ENCODE measurements at regions not wholly inside any gene's neighbourhood (a gene's known extent, or its start where the extent isn't known, plus 50 kb on each side); places are given as distances from the start of the nearest gene placed in this dataset.

DNA sequence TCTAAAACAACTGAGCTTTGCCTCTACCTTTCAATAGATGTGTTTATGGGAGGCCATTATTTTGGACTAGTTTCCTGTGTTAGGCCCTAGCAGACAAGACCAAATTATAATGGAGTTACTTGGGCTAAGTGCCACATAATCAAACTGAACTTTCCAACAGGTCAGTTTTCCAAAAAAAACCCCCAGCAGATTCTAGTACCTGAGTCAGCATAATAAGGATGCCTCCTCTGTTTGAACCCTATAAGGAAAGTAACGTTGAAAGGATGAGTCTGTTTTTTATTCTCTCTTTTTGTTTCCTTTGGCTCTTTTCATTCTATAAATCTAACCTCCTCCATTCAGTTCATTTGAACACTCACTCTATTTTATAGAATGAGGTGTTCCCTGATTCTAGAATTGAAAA lies 148.1 kb upstream of the FAM3C start:
- peak; percentile 82 for TF ChIP-seq MAFK (IDR thresholded peaks at IDR 0.05; ENCODE audit: partially characterized antibody)
- TF ChIP-seq, protein P1, sequence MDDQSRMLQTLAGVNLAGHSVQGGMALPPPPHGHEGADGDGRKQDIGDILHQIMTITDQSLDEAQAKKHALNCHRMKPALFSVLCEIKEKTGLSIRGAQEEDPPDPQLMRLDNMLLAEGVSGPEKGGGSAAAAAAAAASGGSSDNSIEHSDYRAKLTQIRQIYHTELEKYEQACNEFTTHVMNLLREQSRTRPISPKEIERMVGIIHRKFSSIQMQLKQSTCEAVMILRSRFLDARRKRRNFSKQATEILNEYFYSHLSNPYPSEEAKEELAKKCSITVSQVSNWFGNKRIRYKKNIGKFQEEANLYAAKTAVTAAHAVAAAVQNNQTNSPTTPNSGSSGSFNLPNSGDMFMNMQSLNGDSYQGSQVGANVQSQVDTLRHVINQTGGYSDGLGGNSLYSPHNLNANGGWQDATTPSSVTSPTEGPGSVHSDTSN (IDR thresholded peaks at IDR 0.05) = no peak
- Histone ChIP-seq H3K4me1 (peaks cover 11% of the 10 kb centered on the region; the same call in 2 of the 3 replicates), H3K4me3 (no peak overlapping the region), H3K4me2 (peak overlapping the region; percentile 22; the same call in 1 of the 3 replicates), H3K9me3 (no peaks in the 10 kb centered on the region; the same call in 2 of the 3 replicates), H3K27ac (0 out of 6 replicates have a peak overlapping the region, but pooled peaks of 1 of the 2 experiments have one; percentile 38)
- ChIA-PET POLR2A (interaction anchor here (1.3 kb wide), 1 partner anchor 149 kb away, joined by 12 read pairs; the partner anchor contains the start of gene FAM3C), CTCF (interaction anchor here (0.7 to 1.7 kb wide), 3 partner anchors 14 to 177 kb away, joined by 3 to 7 read pairs (median 4); no protein-coding TSS in a partner anchor)
- no peak for FAIRE-seq
- DNase-seq (ENCODE audit: low read depth in 1 of 2, low spot score in 1 of 2) = no peak
- 26% methylated on average over 1 of the region's 1 CpG for WGBS (ENCODE audit: missing lambda C conversion rate)
- no peak for ATAC-seq

DNA sequence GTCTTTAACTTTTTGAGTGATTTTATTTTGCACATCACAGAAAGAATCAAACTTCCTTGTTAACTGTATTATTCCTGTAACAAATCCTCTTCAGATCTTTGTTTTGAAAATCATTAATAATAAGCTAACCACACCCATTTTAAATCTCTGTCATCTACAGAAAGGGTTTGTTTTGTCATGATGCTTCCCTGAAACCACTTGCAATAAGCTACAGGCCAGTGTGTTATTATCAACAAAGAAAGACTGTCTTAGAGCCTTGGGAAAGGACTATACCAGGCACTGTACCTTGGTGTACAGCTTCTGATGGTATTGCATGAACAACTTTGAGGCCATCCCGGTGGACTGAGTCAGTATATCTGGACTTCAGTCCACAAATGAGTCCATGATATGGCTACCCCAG lies 145.3 kb upstream of the FAM3C start:
- ATAC-seq = 0 out of 6 replicates have a peak, but pooled peaks of 1 of the 2 experiments have one; percentile 19
- POLR2A ChIA-PET = no interaction called here

DNA sequence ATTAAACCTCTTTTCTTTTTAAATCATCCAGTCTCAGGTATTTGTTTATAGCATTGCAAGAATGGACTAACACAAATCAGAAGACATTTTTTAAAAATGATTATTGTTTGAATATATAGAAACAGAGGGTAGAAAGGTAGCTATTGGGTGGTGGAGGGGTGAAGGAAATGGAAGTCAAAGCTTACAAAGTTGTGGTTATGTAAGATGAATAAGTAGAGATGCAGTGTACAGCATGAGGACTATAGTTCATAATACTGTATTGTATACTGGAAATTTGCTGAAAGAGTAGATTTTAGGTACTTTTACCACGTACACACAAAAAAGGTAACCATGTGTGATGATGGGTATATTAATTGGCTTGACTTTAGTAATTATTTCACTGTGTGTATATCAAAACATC lies 144.0 kb upstream of the FAM3C start:
- H3K4me2 ChIP-seq = no peak overlapping the region

More for the DNA sequence above, 145.3 kb upstream of the FAM3C start:
- Histone ChIP-seq H3K9me3 (no peaks in the 10 kb centered on the region; the same call in 2 of the 3 replicates), H3K4me1 (peaks cover 11% of the 10 kb centered on the region; the same call in 2 of the 3 replicates), H3K4me3 (no peak overlapping the region), H3K27ac (no peak overlapping the region), H3K4me2 (peak overlapping the region; percentile 10; the same call in 1 of the 3 replicates)
- no peak for TF ChIP-seq EHF (CRISPR knock-in tag; IDR thresholded peaks at IDR 0.05)
- no peak for TF ChIP-seq RARB (CRISPR knock-in tag; IDR thresholded peaks at IDR 0.05)
- TF ChIP-seq RCOR1 (IDR thresholded peaks at IDR 0.05; ENCODE audit: low read depth, low read length) = no peak
- TF ChIP-seq RAD21 (conservative IDR thresholded peaks at IDR 0.05 in 1 of 2, IDR thresholded peaks at IDR 0.05 in 1 of 2) = no peak
- TF ChIP-seq, protein P2, sequence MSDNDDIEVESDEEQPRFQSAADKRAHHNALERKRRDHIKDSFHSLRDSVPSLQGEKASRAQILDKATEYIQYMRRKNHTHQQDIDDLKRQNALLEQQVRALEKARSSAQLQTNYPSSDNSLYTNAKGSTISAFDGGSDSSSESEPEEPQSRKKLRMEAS (IDR thresholded peaks at IDR 0.05) = no peak
- no peak for TF ChIP-seq SREBF2 (IDR thresholded peaks at IDR 0.05)
- TF ChIP-seq, protein P3, sequence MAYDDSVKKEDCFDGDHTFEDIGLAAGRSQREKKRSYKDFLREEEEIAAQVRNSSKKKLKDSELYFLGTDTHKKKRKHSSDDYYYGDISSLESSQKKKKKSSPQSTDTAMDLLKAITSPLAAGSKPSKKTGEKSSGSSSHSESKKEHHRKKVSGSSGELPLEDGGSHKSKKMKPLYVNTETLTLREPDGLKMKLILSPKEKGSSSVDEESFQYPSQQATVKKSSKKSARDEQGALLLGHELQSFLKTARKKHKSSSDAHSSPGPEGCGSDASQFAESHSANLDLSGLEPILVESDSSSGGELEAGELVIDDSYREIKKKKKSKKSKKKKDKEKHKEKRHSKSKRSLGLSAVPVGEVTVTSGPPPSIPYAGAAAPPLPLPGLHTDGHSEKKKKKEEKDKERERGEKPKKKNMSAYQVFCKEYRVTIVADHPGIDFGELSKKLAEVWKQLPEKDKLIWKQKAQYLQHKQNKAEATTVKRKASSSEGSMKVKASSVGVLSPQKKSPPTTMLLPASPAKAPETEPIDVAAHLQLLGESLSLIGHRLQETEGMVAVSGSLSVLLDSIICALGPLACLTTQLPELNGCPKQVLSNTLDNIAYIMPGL (CRISPR knock-in tag; IDR thresholded peaks at IDR 0.05; ENCODE audit: borderline replicate concordance) = no peak
- TF ChIP-seq MYC (IDR thresholded peaks at IDR 0.05; ENCODE audit: borderline replicate concordance, low read length) = no peak
- no peak for TF ChIP-seq CHD2 (IDR thresholded peaks at IDR 0.05; ENCODE audit: low read length, partially characterized antibody)
- TF ChIP-seq JUNB (IDR thresholded peaks at IDR 0.05) = no peak
- TF ChIP-seq ZNF302 (CRISPR knock-in tag; IDR thresholded peaks at IDR 0.05) = no peak
- TF ChIP-seq, protein P4, sequence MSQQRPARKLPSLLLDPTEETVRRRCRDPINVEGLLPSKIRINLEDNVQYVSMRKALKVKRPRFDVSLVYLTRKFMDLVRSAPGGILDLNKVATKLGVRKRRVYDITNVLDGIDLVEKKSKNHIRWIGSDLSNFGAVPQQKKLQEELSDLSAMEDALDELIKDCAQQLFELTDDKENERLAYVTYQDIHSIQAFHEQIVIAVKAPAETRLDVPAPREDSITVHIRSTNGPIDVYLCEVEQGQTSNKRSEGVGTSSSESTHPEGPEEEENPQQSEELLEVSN (IDR thresholded peaks at IDR 0.05; ENCODE audit: borderline replicate concordance, low read depth) = no peak
- TF ChIP-seq EHMT2 (IDR thresholded peaks at IDR 0.05; ENCODE audit: low read depth) = no peak
- CTCF ChIA-PET = no interaction called here
- 27% methylated on average over 1 of the region's 1 CpG for WGBS (ENCODE audit: missing lambda C conversion rate)
- FAIRE-seq (no peak), DNase-seq (ENCODE audit: low read depth in 1 of 2, low spot score in 1 of 2) (peak in 1 of 2 experiments; percentile 5)

More for the DNA sequence above, 144.0 kb upstream of the FAM3C start:
- no peak for DNase-seq (ENCODE audit: low read depth in 1 of 2, low spot score in 1 of 2)
- ChIA-PET POLR2A (no interaction called here), CTCF (interaction anchor here (2.1 kb wide), 1 partner anchor 173 kb away, joined by 6 read pairs; no protein-coding TSS in a partner anchor)
- 70% methylated on average over 1 of the region's 1 CpG for WGBS (ENCODE audit: missing lambda C conversion rate)
- ATAC-seq = no peak
- no peak overlapping the region for H3K4me3 ChIP-seq
- no peak overlapping the region for H3K27ac ChIP-seq
- H3K9me3 ChIP-seq = no peaks in the 10 kb centered on the region
- peaks cover 10% of the 10 kb centered on the region; the same call in 2 of the 3 replicates for H3K4me1 ChIP-seq
- TF ChIP-seq NR3C1 (IDR thresholded peaks at IDR 0.05) (no peak), PHF8 (IDR thresholded peaks at IDR 0.05; ENCODE audit: borderline replicate concordance, low read depth) (no peak), KDM1A (IDR thresholded peaks at IDR 0.05; ENCODE audit: low read depth) (no peak), CBX8 (IDR thresholded peaks at IDR 0.05) (no peak), CHD4 (IDR thresholded peaks at IDR 0.05; ENCODE audit: borderline replicate concordance) (no peak), ZSCAN20 (CRISPR knock-in tag; IDR thresholded peaks at IDR 0.05) (no peak), RFX5 (IDR thresholded peaks at IDR 0.05) (no peak), HOXB5 (CRISPR knock-in tag; IDR thresholded peaks at IDR 0.05) (no peak), HEYL (CRISPR knock-in tag; IDR thresholded peaks at IDR 0.05) (no peak)
- TF ChIP-seq, protein P4 (IDR thresholded peaks at IDR 0.05; ENCODE audit: borderline replicate concordance, low read depth) = no peak
- FAIRE-seq = no peak
